HCT116 (cell line): ENCODE measurements at regions not wholly inside any gene's neighbourhood (a gene's known extent, or its start where the extent isn't known, plus 50 kb on each side); places are given as distances from the start of the nearest gene placed in this dataset.

Experiments used
- ATAC-seq: fragments of 200-7000 bp; cut with Tn5 transposase; 2 replicates; pipeline ENCODE4 v1.9.1; 2020; ENCODE audit warnings: mild to moderate bottlenecking, moderate library complexity
- BruUV-seq: library from RNA; stranded (reverse); fragments of 400-500 nt; replicated peaks from 2 replicates; lab custom pipeline; 2021; lab: Mats Ljungman, UMichigan
- CTCF ChIA-PET: fragments of 300-600 bp; sonication (Branson Sonifier 250); formaldehyde crosslinking; loops from one replicate; lab custom pipeline; 2021; ENCODE audit warnings: antibody characterized with exemption; lab: Charles Lee
- POLR2A ChIA-PET: fragments of 300-600, 350-600 bp; sonication (Branson Sonifier 250); formaldehyde crosslinking; loops from one replicate; lab custom pipeline; 2021; ENCODE audit warnings: antibody characterized with exemption; lab: Charles Lee
- RAD21 ChIA-PET, 2 experiments: fragments of 300-600 bp; sonication (Branson Sonifier 250); formaldehyde crosslinking; loops; one replicate each; lab custom pipeline; 2023; ENCODE audit warnings: low total read pairs in 2 of 2; ENCODE audit not compliant: uncharacterized antibody in 2 of 2, unreplicated experiment in 2 of 2, low non-redundant PET in 1 of 2; lab: Charles Lee
- DNase-seq: peaks from one replicate; pipeline ENCODE4 v3.0.0-alpha.2; 2010; ENCODE audit warnings: low read depth, low spot score
- H2AFZ ChIP-seq: fragments of 200-600 bp; shearing (Covaris generic), sonication (generic); 2 replicates; pipeline ENCODE4 v1.6.1; 2017; ENCODE audit warnings: low read depth, mixed run types, mixed read lengths, antibody characterized with exemption, low read length; ENCODE audit not compliant: poor library complexity, severe bottlenecking
- H3K27ac ChIP-seq: 2 replicates; pipeline ENCODE4 v1.5.1; 2012; ENCODE audit warnings: low read depth, low read length
- H3K27me3 ChIP-seq: fragments of 200-600 bp; sonication (generic); 2 replicates; pipeline ENCODE4 v1.6.1; 2016; ENCODE audit warnings: mixed run types, low read length, mixed read lengths; ENCODE audit not compliant: insufficient read depth
- H3K36me3 ChIP-seq, 2 experiments: fragments of 200-500 bp in 1 of 2; fragments of 200-600 bp in 1 of 2; sonication (Bioruptor generic) in 1 of 2; sonication (generic) in 1 of 2; 2 replicates each; pipeline versions ENCODE4 v1.5.1 to v1.6.1; 2014 to 2016; ENCODE audit warnings: low read length in 2 of 2, inconsistent platforms in 1 of 2, mixed read lengths in 1 of 2, mixed run types in 1 of 2; ENCODE audit not compliant: insufficient read depth in 2 of 2, control insufficient read depth in 1 of 2
- H3K4me1 ChIP-seq, 2 experiments: fragments of 200-600 bp in 1 of 2; sonication (generic) in 1 of 2; 2 replicates each; pipeline versions ENCODE4 v1.5.1 to v1.6.1; 2012 to 2017; ENCODE audit warnings: low read length in 2 of 2, inconsistent platforms in 1 of 2, mild to moderate bottlenecking in 1 of 2, mixed read lengths in 1 of 2, mixed run types in 1 of 2, moderate library complexity in 1 of 2; ENCODE audit not compliant: insufficient read depth in 2 of 2, control insufficient read depth in 1 of 2
- H3K4me2 ChIP-seq: fragments of 200-600 bp; sonication (generic); 2 replicates; pipeline ENCODE4 v1.6.1; 2017; ENCODE audit warnings: mixed run types, low read length, mixed read lengths
- H3K4me3 ChIP-seq, 2 experiments: fragments of 200-600 bp in 1 of 2; sonication (generic) in 1 of 2; replicated peaks in 1 of 2; 2 replicates each; pipeline ENCODE4 v1.5.1; 2011 to 2016; ENCODE audit warnings: low read length in 2 of 2, control low read depth in 1 of 2, low read depth in 1 of 2, mild to moderate bottlenecking in 1 of 2, mixed read lengths in 1 of 2, mixed run types in 1 of 2
- H3K79me2 ChIP-seq: fragments of 200-600 bp; sonication (generic); 2 replicates; pipeline ENCODE4 v1.6.1; 2017; ENCODE audit warnings: mild to moderate bottlenecking, mixed run types, low read length, moderate library complexity, mixed read lengths; ENCODE audit not compliant: insufficient read depth
- H3K9ac ChIP-seq: fragments of 200-600 bp; sonication (generic); 2 replicates; pipeline ENCODE4 v1.6.1; 2016; ENCODE audit warnings: low read length, mixed read lengths
- H3K9me2 ChIP-seq: fragments of 200-600 bp; sonication (generic), shearing (Covaris generic); 2 replicates; pipeline ENCODE4 v1.6.1; 2017; ENCODE audit warnings: mixed run types, mild to moderate bottlenecking, moderate library complexity; ENCODE audit not compliant: insufficient read depth
- H3K9me3 ChIP-seq, 2 experiments: fragments of 200-500 bp in 1 of 2; fragments of 200-600 bp in 1 of 2; sonication (Bioruptor generic) in 1 of 2; sonication (generic) in 1 of 2; 2 replicates each; pipeline ENCODE4 v1.6.1; 2014 to 2017; ENCODE audit warnings: low read length in 2 of 2, mixed read lengths in 2 of 2, inconsistent platforms in 1 of 2, low read depth in 1 of 2, mild to moderate bottlenecking in 1 of 2, mixed run types in 1 of 2, moderate library complexity in 1 of 2; ENCODE audit not compliant: control insufficient read depth in 1 of 2, insufficient read depth in 1 of 2
- H4K20me1 ChIP-seq: fragments of 200-600 bp; sonication (generic), shearing (Covaris generic); 2 replicates; pipeline ENCODE4 v1.6.1; 2017; ENCODE audit warnings: mixed run types, mild to moderate bottlenecking, moderate library complexity; ENCODE audit not compliant: insufficient read depth
- CBX3 ChIP-seq: IDR thresholded peaks from 2 replicates; pipeline ENCODE4 v1.6.1; 2012; ENCODE audit warnings: low read depth
- EGR1 ChIP-seq: IDR thresholded peaks from 2 replicates; pipeline ENCODE4 v1.6.1; 2012; ENCODE audit warnings: low read depth
- EZH2 ChIP-seq: fragments of 200-600 bp; sonication (generic); IDR thresholded peaks from 2 replicates; pipeline ENCODE4 v1.6.1; 2017; ENCODE audit warnings: antibody characterized with exemption, mixed run types
- EZH2phosphoT487 ChIP-seq: fragments of 200-600 bp; IDR thresholded peaks from 2 replicates; pipeline ENCODE4 v1.6.1; 2018; ENCODE audit warnings: antibody characterized with exemption, borderline replicate concordance
- FOSL1 ChIP-seq: IDR thresholded peaks from 2 replicates; pipeline ENCODE4 v1.6.1; 2012; ENCODE audit warnings: low read depth
- JUND ChIP-seq: IDR thresholded peaks from 2 replicates; pipeline ENCODE4 v1.6.1; 2012
- POLR2AphosphoS5 ChIP-seq: IDR thresholded peaks from 2 replicates; pipeline ENCODE4 v1.6.1; 2011; ENCODE audit warnings: mild to moderate bottlenecking, low read depth, low read length, moderate library complexity
- SIN3A ChIP-seq: IDR thresholded peaks from 2 replicates; pipeline ENCODE4 v1.6.1; 2012; ENCODE audit warnings: low read depth
- SP1 ChIP-seq: IDR thresholded peaks from 2 replicates; pipeline ENCODE4 v1.6.1; 2012; ENCODE audit warnings: low read depth
- TCF7L2 ChIP-seq: IDR thresholded peaks from 2 replicates; pipeline ENCODE4 v1.7.0; 2011; ENCODE audit warnings: borderline replicate concordance, inconsistent platforms; ENCODE audit not compliant: insufficient read depth, insufficient read length; ENCODE audit errors: extremely low read depth
- YY1 ChIP-seq: IDR thresholded peaks from 2 replicates; pipeline ENCODE4 v1.6.1; 2011; ENCODE audit warnings: low read length, low read depth, moderate library complexity, mild to moderate bottlenecking; ENCODE audit not compliant: insufficient replicate concordance; ENCODE audit errors: extremely low read depth
- intact Hi-C: fragments of 100-400 bp; cut with micrococcal nuclease; formaldehyde crosslinking; loops from 2 replicates; pipeline ENCODE4 v1.10.0; 2022
- TF ChIP-seq, protein P1 (sequence below): IDR thresholded peaks from 2 replicates; pipeline ENCODE4 v1.6.1; 2011; ENCODE audit warnings: mild to moderate bottlenecking, low read length, moderate library complexity; ENCODE audit not compliant: insufficient replicate concordance; ENCODE audit errors: extremely low read depth
- TF ChIP-seq, protein P2 (sequence below), 3 experiments: fragments of 200-600 bp in 1 of 3; sonication (generic) in 1 of 3; IDR thresholded peaks in 2 of 3; conservative IDR thresholded peaks in 1 of 3; 2 replicates each; pipeline ENCODE4 v1.5.1; 2012 to 2017; ENCODE audit warnings: low read depth in 2 of 3, low read length in 2 of 3, antibody characterized with exemption in 1 of 3, borderline replicate concordance in 1 of 3, control low read depth in 1 of 3, mild to moderate bottlenecking in 1 of 3, mixed read lengths in 1 of 3, mixed run types in 1 of 3, moderate library complexity in 1 of 3; ENCODE audit not compliant: insufficient read depth in 1 of 3

DNA sequence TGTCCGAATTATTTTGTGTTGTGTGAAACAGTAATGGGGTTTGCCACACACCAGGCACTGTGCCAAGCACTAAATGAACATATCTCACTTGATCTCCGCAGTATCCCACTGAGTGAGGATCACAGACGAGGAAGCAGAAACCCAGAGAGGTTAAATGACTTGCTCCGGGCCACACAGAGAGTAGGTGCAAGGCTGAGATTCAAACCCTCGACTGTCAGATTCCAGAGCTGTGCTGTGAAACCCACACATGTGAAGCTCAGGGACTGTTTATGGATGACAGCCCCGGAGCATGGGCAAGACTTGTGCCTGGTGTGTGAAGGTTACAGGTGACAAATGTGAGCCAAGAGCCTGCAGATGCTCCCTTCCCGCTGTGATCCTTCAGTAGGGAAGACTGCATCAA is 87.8 kb upstream of the SIRPA start:
- CTCF ChIA-PET = no interaction called here

GRCh38 chr20:1806456-1806855 is 88.8 kb upstream of the SIRPA start:
- no peak for DNase-seq
- POLR2A ChIA-PET = no interaction called here
- H3K4me1 ChIP-seq = peaks cover 3 to 38% of the 10 kb centered on the region in 2 experiments; a peak in 2 of 4 replicates
- CTCF ChIA-PET = no interaction called here
- no TSS peak for BruUV-seq
- H2AFZ ChIP-seq = no peak overlapping the region
- no peak overlapping the region for H3K4me2 ChIP-seq
- H3K4me3 ChIP-seq = no peak overlapping the region
- no peaks in the 10 kb centered on the region for H3K9me2 ChIP-seq
- intact Hi-C loops = no loop called here
- H3K27ac ChIP-seq = no peak overlapping the region
- RAD21 ChIA-PET = no interaction called here
- no peak for ATAC-seq
- no peaks in the 10 kb centered on the region for H3K79me2 ChIP-seq
- no peaks in the 10 kb centered on the region for H3K9me3 ChIP-seq
- H3K9ac ChIP-seq = no peak overlapping the region
- H4K20me1 ChIP-seq = no peaks in the 10 kb centered on the region
- H3K36me3 ChIP-seq = no peaks in the 10 kb centered on the region
- no peaks in the 10 kb centered on the region for H3K27me3 ChIP-seq
- TF ChIP-seq FOSL1 (no peak), JUND (no peak), YY1 (no peak), POLR2AphosphoS5 (no peak), CBX3 (no peak), TCF7L2 (no peak), EZH2 (no peak), SIN3A (no peak), EZH2phosphoT487 (no peak), SP1 (no peak), EGR1 (no peak)
- TF ChIP-seq, protein P1, sequence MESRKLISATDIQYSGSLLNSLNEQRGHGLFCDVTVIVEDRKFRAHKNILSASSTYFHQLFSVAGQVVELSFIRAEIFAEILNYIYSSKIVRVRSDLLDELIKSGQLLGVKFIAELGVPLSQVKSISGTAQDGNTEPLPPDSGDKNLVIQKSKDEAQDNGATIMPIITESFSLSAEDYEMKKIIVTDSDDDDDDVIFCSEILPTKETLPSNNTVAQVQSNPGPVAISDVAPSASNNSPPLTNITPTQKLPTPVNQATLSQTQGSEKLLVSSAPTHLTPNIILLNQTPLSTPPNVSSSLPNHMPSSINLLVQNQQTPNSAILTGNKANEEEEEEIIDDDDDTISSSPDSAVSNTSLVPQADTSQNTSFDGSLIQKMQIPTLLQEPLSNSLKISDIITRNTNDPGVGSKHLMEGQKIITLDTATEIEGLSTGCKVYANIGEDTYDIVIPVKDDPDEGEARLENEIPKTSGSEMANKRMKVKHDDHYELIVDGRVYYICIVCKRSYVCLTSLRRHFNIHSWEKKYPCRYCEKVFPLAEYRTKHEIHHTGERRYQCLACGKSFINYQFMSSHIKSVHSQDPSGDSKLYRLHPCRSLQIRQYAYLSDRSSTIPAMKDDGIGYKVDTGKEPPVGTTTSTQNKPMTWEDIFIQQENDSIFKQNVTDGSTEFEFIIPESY = no peak
- TF ChIP-seq, protein P2, sequence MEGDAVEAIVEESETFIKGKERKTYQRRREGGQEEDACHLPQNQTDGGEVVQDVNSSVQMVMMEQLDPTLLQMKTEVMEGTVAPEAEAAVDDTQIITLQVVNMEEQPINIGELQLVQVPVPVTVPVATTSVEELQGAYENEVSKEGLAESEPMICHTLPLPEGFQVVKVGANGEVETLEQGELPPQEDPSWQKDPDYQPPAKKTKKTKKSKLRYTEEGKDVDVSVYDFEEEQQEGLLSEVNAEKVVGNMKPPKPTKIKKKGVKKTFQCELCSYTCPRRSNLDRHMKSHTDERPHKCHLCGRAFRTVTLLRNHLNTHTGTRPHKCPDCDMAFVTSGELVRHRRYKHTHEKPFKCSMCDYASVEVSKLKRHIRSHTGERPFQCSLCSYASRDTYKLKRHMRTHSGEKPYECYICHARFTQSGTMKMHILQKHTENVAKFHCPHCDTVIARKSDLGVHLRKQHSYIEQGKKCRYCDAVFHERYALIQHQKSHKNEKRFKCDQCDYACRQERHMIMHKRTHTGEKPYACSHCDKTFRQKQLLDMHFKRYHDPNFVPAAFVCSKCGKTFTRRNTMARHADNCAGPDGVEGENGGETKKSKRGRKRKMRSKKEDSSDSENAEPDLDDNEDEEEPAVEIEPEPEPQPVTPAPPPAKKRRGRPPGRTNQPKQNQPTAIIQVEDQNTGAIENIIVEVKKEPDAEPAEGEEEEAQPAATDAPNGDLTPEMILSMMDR (IDR thresholded peaks at IDR 0.05 in 2 of 3, conservative IDR thresholded peaks at IDR 0.05 in 1 of 3; ENCODE audit: borderline replicate concordance in 1 of 3, insufficient read depth in 1 of 3, low read depth in 2 of 3, low read length in 2 of 3) = no peak

More for the DNA sequence above, 87.8 kb upstream of the SIRPA start:
- no peak overlapping the region for H3K4me2 ChIP-seq
- intact Hi-C loops = no loop called here
- H3K79me2 ChIP-seq = no peaks in the 10 kb centered on the region
- no peak overlapping the region for H3K27ac ChIP-seq
- DNase-seq (no peak), ATAC-seq (no peak)
- TF ChIP-seq, protein P1 = no peak
- H3K27me3 ChIP-seq = no peaks in the 10 kb centered on the region
- no peaks in the 10 kb centered on the region for H3K9me3 ChIP-seq
- no peaks in the 10 kb centered on the region for H3K36me3 ChIP-seq
- peaks cover 6 to 41% of the 10 kb centered on the region in 2 experiments; a peak in 3 of 4 replicates for H3K4me1 ChIP-seq
- no peak overlapping the region for H3K9ac ChIP-seq
- no peak overlapping the region for H2AFZ ChIP-seq
- H3K4me3 ChIP-seq = no peak overlapping the region
- H3K9me2 ChIP-seq = no peaks in the 10 kb centered on the region
- H4K20me1 ChIP-seq = no peaks in the 10 kb centered on the region
- POLR2A ChIA-PET = no interaction called here
- no TSS peak for BruUV-seq
- RAD21 ChIA-PET = no interaction called here
